SK-N-MC (cell line): ENCODE measurements at regions not wholly inside any gene's neighbourhood (a gene's known extent, or its start where the extent isn't known, plus 50 kb on each side); places are given as distances from the start of the nearest gene placed in this dataset.

Experiments used
- EZH2 ChIP-seq: fragments of 200-600 bp; sonication (generic); IDR thresholded peaks from one replicate; pipeline ENCODE4 v1.6.1; 2017; ENCODE audit warnings: antibody characterized with exemption
- POLR2AphosphoS5 ChIP-seq: IDR thresholded peaks from 2 replicates; pipeline ENCODE4 v1.6.1; 2012; ENCODE audit warnings: mild to moderate bottlenecking, low read depth, low read length, borderline replicate concordance

DNA sequence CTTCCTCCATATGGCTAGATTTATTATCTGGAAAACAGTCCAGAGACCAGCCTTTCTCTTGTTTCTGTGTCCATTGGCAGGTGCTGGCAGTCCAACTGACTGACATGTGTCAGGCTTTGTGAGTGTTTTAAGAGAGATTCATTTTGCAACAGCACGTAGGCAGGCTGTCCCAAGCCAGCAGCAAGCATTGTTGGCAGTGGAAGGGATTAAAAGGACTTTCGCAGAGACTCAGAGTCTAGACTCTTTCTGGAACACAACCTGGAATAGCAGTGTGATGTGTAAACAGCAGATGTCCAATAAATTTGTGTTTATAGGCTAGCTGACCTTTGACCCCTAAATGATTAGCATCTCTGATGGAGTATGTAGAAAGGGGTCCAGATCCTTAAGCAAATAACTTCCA is 222.2 kb upstream of the SERP2 start:
- no peak for TF ChIP-seq EZH2
- TF ChIP-seq POLR2AphosphoS5: no peak
